Astrocyte (in vitro differentiated cells and primary cell): ENCODE measurements at regions not wholly inside any gene's neighbourhood (a gene's known extent, or its start where the extent isn't known, plus 50 kb on each side); places are given as distances from the start of the nearest gene placed in this dataset.

Experiments
- EZH2 ChIP-seq: IDR thresholded peaks from 2 replicates; pipeline ENCODE4 v1.6.1; 2012; ENCODE audit warnings: mild to moderate bottlenecking, low read length, inconsistent platforms; ENCODE audit not compliant: insufficient read depth
- TF ChIP-seq, protein P1 (sequence below): IDR thresholded peaks from 2 replicates; pipeline ENCODE4 v1.5.1; 2011; ENCODE audit warnings: low read depth, mild to moderate bottlenecking, inconsistent platforms, low read length, moderate library complexity; ENCODE audit not compliant: insufficient read depth

GRCh38 chr2:72041638-72042111 is 106.0 kb downstream of the CYP26B1 start:
- TF ChIP-seq, protein P1, sequence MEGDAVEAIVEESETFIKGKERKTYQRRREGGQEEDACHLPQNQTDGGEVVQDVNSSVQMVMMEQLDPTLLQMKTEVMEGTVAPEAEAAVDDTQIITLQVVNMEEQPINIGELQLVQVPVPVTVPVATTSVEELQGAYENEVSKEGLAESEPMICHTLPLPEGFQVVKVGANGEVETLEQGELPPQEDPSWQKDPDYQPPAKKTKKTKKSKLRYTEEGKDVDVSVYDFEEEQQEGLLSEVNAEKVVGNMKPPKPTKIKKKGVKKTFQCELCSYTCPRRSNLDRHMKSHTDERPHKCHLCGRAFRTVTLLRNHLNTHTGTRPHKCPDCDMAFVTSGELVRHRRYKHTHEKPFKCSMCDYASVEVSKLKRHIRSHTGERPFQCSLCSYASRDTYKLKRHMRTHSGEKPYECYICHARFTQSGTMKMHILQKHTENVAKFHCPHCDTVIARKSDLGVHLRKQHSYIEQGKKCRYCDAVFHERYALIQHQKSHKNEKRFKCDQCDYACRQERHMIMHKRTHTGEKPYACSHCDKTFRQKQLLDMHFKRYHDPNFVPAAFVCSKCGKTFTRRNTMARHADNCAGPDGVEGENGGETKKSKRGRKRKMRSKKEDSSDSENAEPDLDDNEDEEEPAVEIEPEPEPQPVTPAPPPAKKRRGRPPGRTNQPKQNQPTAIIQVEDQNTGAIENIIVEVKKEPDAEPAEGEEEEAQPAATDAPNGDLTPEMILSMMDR = no peak
- TF ChIP-seq EZH2 = no peak
